Calu3 (cell line): ENCODE measurements at regions not wholly inside any gene's neighbourhood (a gene's known extent, or its start where the extent isn't known, plus 50 kb on each side); places are given as distances from the start of the nearest gene placed in this dataset.
"Not testable (repeated sequence)": the region's sequence is repeated elsewhere in the genome, so short reads cannot be mapped to it uniquely, and the experiment has no call there.

Source experiments
- BruUV-seq: library from RNA; stranded (reverse); fragments of 400-500 nt; replicated peaks from 2 replicates; lab custom pipeline; 2021; lab: Mats Ljungman, UMichigan
- CTCF ChIA-PET: fragments of 300-600 bp; sonication (Branson Sonifier 250); formaldehyde crosslinking; loops from one replicate; lab custom pipeline; 2022; ENCODE audit warnings: antibody characterized with exemption; lab: Charles Lee
- DNase-seq: peaks from one replicate; pipeline ENCODE4 v3.0.0; 2022
- H3K27ac Mint-ChIP-seq: one replicate; pipeline ENCODE4 v1.8.0; 2022; ENCODE audit warnings: mixed read lengths; ENCODE audit not compliant: unreplicated experiment
- H3K27me3 Mint-ChIP-seq: one replicate; pipeline ENCODE4 v1.8.0; 2022; ENCODE audit warnings: mixed read lengths; ENCODE audit not compliant: unreplicated experiment
- H3K36me3 Mint-ChIP-seq: one replicate; pipeline ENCODE4 v1.8.0; 2022; ENCODE audit warnings: mild to moderate bottlenecking, moderate library complexity, mixed read lengths; ENCODE audit not compliant: insufficient read depth, unreplicated experiment
- H3K4me1 Mint-ChIP-seq: one replicate; pipeline ENCODE4 v1.8.0; 2022; ENCODE audit warnings: mild to moderate bottlenecking, low read depth, mixed read lengths; ENCODE audit not compliant: unreplicated experiment
- H3K4me3 Mint-ChIP-seq: one replicate; pipeline ENCODE4 v1.8.0; 2022; ENCODE audit warnings: mild to moderate bottlenecking, low read depth, moderate library complexity, mixed read lengths; ENCODE audit not compliant: unreplicated experiment
- H3K9me3 Mint-ChIP-seq: one replicate; pipeline ENCODE4 v1.8.0; 2022; ENCODE audit warnings: low read depth, mixed read lengths; ENCODE audit not compliant: unreplicated experiment
- intact Hi-C: fragments of 100-400 bp; cut with micrococcal nuclease; formaldehyde crosslinking; loops from one replicate; pipeline ENCODE4 v1.10.0; 2022; ENCODE audit not compliant: unreplicated experiment

GRCh38 chr22:15772337-15772736 is 82.5 kb downstream of the POTEH start:
- CTCF ChIA-PET, H3K27ac Mint-ChIP-seq, H3K27me3 Mint-ChIP-seq, intact Hi-C loops, H3K4me3 Mint-ChIP-seq, H3K9me3 Mint-ChIP-seq, H3K4me1 Mint-ChIP-seq, BruUV-seq, H3K36me3 Mint-ChIP-seq, DNase-seq: not testable (repeated sequence)

DNA sequence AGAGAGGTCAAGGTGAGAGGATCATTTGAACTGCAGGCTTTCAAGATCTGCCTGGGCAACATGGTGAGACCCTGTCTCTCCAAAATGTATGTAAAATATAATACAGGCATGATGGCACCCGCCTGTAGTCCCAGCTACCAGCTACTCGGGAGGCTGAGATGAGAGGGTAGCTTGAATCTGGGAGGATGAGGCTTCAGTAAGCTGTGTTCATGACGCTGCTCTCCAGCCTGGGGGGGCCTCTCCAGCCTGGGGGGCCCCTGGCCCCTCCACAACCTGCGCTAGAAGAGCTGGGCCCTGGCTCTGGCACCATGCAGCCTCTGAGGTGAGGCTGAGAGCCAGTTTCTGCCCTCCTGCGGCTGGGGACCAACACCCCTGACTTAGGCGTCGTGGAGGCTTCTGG is 85.3 kb downstream of the POTEH start:
- H3K27ac Mint-ChIP-seq, H3K4me3 Mint-ChIP-seq, H3K9me3 Mint-ChIP-seq, CTCF ChIA-PET, H3K36me3 Mint-ChIP-seq, H3K4me1 Mint-ChIP-seq, intact Hi-C loops, BruUV-seq, DNase-seq, H3K27me3 Mint-ChIP-seq: not testable (repeated sequence)

DNA sequence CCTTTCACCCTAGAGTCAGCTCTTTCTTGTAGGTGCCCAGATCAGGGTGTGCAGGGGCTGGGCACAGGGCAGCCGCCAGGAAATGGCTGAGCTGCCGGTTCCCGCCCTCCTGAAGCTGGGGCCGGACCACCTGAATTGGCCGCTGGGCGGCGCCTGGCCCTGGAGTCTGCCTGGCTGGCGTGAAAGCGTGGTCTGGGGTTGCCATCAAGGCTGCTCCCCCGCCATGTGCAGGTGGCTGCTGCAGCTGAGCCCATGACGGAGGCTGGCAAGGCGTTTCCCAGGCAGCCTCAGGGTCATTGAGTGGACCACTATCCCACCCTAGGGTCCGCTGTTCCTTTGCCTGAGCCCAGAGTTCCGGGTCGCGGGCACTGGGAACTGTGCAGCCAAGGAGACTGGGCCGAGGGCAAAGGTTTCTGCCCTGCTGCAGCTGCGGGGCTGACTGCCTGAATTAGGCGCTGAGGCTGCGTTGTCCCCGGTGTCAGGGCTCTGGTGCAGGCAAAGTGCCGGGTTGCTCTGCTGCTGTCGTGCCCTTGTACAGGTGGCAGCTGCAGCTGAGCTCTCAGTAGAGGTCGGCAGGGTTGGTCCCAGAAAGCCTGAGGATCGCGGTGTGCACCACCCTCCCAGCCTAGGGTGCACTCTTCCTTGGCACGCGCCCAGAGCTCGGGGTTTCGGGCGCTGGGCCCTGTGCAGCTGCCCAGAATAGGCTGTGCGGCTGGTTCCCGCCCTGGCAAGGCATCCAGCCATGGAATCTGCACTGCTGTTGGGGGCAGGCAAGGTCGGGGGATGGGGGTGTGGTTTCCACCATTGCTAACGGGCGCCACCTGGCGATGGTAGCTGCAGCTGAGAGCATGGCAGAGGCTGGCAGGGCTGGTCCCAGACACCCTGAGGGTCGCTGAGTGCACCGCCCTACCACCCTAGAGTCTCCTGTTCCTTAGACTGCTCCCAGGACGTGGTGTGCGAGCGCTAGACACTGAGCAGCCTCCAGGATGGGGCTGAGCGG is 86.1 kb downstream of the POTEH start:
- H3K36me3 Mint-ChIP-seq, H3K4me3 Mint-ChIP-seq, H3K27ac Mint-ChIP-seq, CTCF ChIA-PET, DNase-seq, H3K4me1 Mint-ChIP-seq, H3K9me3 Mint-ChIP-seq, BruUV-seq, intact Hi-C loops, H3K27me3 Mint-ChIP-seq: not testable (repeated sequence)

GRCh38 chr22:15776727-15777126 is 86.9 kb downstream of the POTEH start:
- DNase-seq, H3K4me1 Mint-ChIP-seq, H3K4me3 Mint-ChIP-seq, H3K9me3 Mint-ChIP-seq, H3K36me3 Mint-ChIP-seq, intact Hi-C loops, BruUV-seq, H3K27me3 Mint-ChIP-seq, H3K27ac Mint-ChIP-seq, CTCF ChIA-PET: not testable (repeated sequence)

DNA sequence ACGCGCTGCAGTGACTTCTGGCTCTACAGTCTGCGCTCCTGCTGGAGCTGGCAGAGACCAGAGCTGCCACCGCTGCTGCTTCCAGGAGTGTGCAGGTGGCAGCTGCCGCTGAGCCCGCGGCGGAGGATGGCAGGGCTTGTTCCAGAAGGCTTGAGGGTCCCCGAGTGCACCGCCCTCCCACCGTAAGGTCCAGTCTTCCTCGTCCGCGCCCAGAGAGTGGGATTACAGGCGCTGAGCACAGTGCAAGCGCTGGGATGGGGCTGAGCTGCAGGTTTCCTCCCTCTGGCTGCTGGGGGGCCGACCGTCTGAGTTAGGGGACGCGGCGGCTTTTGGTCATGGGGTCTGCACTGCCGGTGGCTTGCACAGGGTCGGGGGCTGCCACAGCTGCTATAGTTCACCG is 87.3 kb downstream of the POTEH start:
- H3K27me3 Mint-ChIP-seq, BruUV-seq, H3K27ac Mint-ChIP-seq, H3K4me3 Mint-ChIP-seq, H3K9me3 Mint-ChIP-seq, H3K36me3 Mint-ChIP-seq, intact Hi-C loops, CTCF ChIA-PET, DNase-seq, H3K4me1 Mint-ChIP-seq: not testable (repeated sequence)

- intact Hi-C loops, H3K27ac Mint-ChIP-seq, CTCF ChIA-PET, H3K4me1 Mint-ChIP-seq, H3K36me3 Mint-ChIP-seq, H3K9me3 Mint-ChIP-seq, H3K27me3 Mint-ChIP-seq, H3K4me3 Mint-ChIP-seq, BruUV-seq, DNase-seq: not testable (repeated sequence)
Observed at GRCh38 chr22:15777557-15777956, 87.7 kb downstream of the POTEH start.

- CTCF ChIA-PET, intact Hi-C loops, H3K4me3 Mint-ChIP-seq, H3K36me3 Mint-ChIP-seq, H3K27ac Mint-ChIP-seq, H3K27me3 Mint-ChIP-seq, DNase-seq, BruUV-seq, H3K4me1 Mint-ChIP-seq, H3K9me3 Mint-ChIP-seq: not testable (repeated sequence)
Observed at GRCh38 chr22:15778366-15778765, 88.5 kb downstream of the POTEH start.

- H3K4me3 Mint-ChIP-seq, H3K27me3 Mint-ChIP-seq, H3K36me3 Mint-ChIP-seq, intact Hi-C loops, H3K27ac Mint-ChIP-seq, H3K9me3 Mint-ChIP-seq, BruUV-seq, DNase-seq, H3K4me1 Mint-ChIP-seq, CTCF ChIA-PET: not testable (repeated sequence)
Observed at GRCh38 chr22:15781652-15782051, 91.8 kb downstream of the POTEH start.

DNA sequence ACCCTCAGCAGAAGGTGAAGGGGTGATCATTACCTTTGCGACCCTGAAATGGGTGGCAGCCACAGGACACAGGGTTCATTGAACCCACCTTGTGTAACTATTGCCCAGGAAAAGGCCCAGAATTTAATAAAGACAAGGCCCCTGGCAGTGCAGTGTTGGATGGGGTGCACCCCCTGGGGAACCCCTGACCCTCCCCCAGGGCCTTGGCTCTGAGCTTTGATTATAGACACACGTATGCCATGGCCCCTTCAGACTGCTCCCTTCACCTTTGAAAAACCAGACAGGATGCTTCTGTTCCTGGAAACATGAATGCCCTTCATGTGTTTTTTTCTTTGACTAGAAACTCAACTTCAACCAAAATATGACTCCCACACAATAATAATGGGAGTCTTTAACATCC is 93.1 kb downstream of the POTEH start:
- H3K27ac Mint-ChIP-seq, H3K9me3 Mint-ChIP-seq, H3K27me3 Mint-ChIP-seq, H3K4me1 Mint-ChIP-seq, intact Hi-C loops, DNase-seq, BruUV-seq, H3K4me3 Mint-ChIP-seq, H3K36me3 Mint-ChIP-seq, CTCF ChIA-PET: not testable (repeated sequence)
